Mononuclear cell (primary cell): ENCODE measurements at regions not wholly inside any gene's neighbourhood (a gene's known extent, or its start where the extent isn't known, plus 50 kb on each side); places are given as distances from the start of the nearest gene placed in this dataset.

Experiments used
- H3K27me3 ChIP-seq: 2 replicates; pipeline ENCODE4 v1.6.0; 2011; ENCODE audit warnings: low read length, control low read depth; ENCODE audit not compliant: insufficient read depth
- H3K4me1 ChIP-seq: 2 replicates; pipeline ENCODE4 v1.5.1; 2011; ENCODE audit warnings: mild to moderate bottlenecking, low read length, control low read depth; ENCODE audit not compliant: insufficient read depth
- H3K4me3 ChIP-seq: 2 replicates; pipeline ENCODE4 v1.5.1; 2011; ENCODE audit warnings: mild to moderate bottlenecking, low read length, moderate library complexity
- H3K9me3 ChIP-seq: 2 replicates; pipeline ENCODE4 v1.5.1; 2011; ENCODE audit warnings: low read depth, mild to moderate bottlenecking, control low read depth, low read length

DNA sequence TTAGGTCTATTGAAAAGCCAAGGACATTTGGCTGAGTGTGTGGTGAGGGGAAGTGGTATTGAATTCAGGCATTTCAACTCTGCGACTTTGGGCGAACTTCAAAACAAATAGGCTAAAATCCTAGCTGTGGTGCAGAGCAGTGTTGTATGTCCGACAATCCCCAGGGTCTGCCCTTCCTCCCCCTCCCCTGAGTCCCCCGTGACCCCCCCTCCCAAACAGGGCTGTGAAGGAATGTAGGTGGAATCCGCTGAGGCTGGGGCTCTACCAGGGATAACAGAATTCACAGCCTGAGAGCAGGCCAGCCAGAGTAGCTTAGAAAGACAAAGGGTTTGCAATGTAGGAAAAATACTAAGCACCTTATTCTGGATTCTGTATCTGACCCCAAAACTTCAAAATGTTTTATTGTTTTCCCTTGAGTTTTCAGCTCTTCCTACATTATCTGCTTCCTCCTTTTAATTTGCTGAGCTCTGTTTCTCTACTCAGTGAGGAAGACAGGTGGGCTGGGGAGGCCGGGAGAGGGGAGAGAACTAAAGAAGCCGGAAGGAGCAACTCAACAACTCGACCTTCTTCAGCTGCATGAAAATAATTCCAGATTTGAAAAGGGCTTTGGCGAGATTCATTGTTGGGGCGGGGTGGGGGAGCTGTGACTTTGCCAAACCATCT is 315.2 kb downstream of the BLID start:
- H3K27me3 ChIP-seq = no peaks in the 10 kb centered on the region
- H3K4me1 ChIP-seq = no peaks in the 10 kb centered on the region
- H3K9me3 ChIP-seq = peaks cover 10% of the 10 kb centered on the region
- no peak overlapping the region for H3K4me3 ChIP-seq

DNA sequence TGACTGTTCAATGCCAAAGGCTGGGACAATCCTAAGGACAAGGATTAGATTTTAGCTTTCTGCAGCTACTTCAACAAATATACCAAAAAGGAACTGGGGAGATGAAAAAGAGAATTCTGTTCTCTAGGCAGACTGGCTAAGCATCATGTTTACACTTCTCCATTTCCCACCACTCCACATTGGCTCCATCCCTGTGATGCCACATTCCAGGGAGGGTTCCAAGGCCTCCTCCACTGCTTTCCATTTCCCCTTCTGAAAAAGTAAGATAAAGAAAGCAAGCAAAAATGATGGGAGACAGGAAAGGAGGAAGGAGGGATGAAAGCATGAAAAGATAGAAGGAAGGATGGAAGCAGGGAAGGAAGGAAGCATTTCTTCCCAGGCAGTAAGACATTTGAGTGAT is 315.8 kb downstream of the BLID start:
- no peaks in the 10 kb centered on the region for H3K27me3 ChIP-seq
- no peak overlapping the region for H3K4me3 ChIP-seq
- H3K4me1 ChIP-seq = no peaks in the 10 kb centered on the region
- peaks cover 10% of the 10 kb centered on the region for H3K9me3 ChIP-seq

DNA sequence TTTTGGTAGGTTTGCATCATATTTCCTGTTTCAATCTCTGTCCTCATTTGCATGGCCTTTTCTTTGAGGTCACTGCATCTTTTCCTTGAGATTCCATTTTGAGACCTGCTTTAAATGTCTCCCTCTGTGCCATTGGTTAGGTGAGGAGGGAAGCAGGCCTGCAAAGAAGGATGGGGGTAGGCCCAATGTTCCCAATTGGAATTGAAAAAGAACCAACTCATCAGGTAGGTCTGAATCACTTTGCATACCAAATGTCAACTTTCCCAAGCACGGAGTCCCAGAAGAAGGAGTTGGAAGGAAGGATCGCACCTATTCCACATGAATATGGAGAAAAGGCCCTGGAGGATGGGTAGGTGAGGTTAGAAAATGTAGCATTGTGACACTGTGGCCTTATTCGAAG is 318.5 kb downstream of the BLID start:
- peaks cover 10% of the 10 kb centered on the region for H3K9me3 ChIP-seq
- no peak overlapping the region for H3K4me3 ChIP-seq
- no peaks in the 10 kb centered on the region for H3K4me1 ChIP-seq
- no peaks in the 10 kb centered on the region for H3K27me3 ChIP-seq

DNA sequence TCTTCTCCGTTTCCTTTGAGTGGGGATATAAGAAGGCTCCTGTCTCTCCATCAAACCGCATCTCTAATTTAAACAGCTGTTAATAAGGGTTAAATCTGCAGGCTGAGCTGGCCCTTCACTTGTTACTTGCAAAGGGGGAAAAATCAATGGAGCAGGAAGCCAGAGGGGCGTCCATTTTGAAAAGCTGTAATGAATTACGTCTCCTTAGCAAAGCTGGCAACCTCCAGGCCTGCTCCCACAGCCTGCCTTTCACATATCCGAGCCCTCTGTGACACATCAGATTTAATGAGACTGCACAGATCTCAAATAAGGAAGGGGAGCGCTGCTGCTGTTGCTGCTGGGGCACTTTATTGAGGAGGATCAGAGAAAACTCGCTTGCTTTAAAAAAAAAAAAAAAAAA is 320.8 kb downstream of the BLID start:
- Histone ChIP-seq H3K9me3 (peaks cover 10% of the 10 kb centered on the region), H3K4me3 (no peak overlapping the region), H3K4me1 (no peaks in the 10 kb centered on the region)

DNA sequence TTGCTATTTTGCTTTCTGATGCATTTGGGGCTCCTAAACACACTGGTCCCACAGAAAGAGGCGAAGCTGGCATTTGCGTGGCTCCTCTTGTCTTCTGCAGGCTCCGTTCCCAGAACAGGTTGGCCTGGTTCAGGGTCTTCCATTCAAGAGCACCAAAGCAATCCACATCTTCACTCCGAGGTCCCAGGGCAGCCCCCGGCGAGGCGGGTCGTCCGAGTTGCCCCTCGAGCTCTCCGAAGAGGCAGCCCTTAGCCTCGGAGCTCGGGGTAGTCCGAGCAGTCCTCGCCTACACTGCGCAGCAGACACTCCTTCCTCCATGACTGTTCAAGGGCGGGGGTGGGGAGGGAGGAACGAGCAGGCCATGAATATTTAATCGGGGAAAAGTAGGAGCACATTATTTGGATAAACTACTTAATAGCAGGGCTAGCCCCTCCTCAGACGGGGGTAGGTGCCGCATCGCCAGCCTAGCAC is 321.3 kb downstream of the BLID start:
- no peak overlapping the region for H3K4me3 ChIP-seq
- H3K4me1 ChIP-seq = no peaks in the 10 kb centered on the region
- no peaks in the 10 kb centered on the region for H3K27me3 ChIP-seq
- H3K9me3 ChIP-seq = peaks cover 8% of the 10 kb centered on the region

More for the DNA sequence above, 320.8 kb downstream of the BLID start:
- no peaks in the 10 kb centered on the region for H3K27me3 ChIP-seq

DNA sequence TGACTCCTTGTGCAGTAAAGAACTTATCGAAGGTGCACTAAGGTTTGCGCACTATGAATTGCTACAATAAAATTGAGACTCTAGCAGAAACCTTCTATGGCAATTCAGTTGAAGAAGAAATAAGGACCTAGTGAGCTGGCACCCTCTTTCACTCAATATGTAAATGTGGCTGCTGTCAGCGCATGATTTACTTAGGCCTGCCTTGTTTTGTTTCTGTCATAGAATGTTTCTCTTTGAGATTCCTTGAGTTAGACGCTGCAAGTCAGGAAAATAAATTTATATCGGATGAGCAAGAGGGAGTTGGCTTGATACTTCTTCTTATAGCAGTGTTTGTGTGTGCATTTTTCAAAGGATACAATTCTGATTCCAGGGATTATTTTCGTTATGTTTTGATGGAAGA is 322.1 kb downstream of the BLID start:
- no peaks in the 10 kb centered on the region for H3K4me1 ChIP-seq
- no peak overlapping the region for H3K4me3 ChIP-seq
- H3K27me3 ChIP-seq = no peaks in the 10 kb centered on the region
- H3K9me3 ChIP-seq = peaks cover under 1% of the 10 kb centered on the region

DNA sequence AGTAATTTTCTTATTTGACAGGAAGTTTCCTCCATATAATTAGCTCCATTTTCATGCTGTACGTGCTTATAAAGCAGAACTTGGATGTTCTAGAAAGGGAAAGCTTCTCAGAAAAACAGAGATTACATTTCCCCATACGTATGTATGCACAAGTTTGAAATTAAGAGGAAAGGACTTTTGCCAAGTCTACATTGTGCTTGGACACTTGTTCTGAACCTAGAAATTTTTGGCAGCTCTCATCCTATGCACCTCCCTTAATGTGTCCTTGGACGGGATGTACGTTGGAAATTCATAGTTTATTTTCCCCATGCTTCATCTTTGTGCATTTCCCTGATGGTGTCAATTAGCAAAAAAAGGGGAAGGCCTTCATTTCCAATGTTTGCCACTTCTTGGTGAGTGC is 322.7 kb downstream of the BLID start:
- no peak overlapping the region for H3K4me3 ChIP-seq
- H3K4me1 ChIP-seq = no peaks in the 10 kb centered on the region
- no peaks in the 10 kb centered on the region for H3K9me3 ChIP-seq
- H3K27me3 ChIP-seq = no peaks in the 10 kb centered on the region

DNA sequence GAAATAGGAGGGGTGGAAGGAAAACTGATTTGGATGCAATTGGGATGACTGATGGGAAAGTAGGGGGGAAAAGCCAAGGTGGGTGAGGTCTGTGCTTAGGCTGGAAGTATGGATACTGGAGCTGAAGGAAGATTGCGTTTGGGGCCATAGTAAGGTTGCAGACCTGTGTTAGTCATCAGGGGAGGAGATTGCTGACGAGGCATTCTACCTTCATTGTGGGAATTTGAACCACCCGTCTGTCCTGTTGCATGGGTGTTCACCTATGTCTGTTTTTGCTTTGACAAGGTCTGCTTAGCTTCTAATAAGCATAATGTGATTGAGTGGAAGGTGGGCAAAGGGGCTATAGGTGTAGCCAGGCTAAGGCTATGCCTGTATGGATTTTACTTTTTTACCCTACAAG is 323.8 kb downstream of the BLID start:
- no peak overlapping the region for H3K4me3 ChIP-seq
- no peaks in the 10 kb centered on the region for H3K27me3 ChIP-seq
- H3K9me3 ChIP-seq = no peaks in the 10 kb centered on the region
- H3K4me1 ChIP-seq = no peaks in the 10 kb centered on the region

DNA sequence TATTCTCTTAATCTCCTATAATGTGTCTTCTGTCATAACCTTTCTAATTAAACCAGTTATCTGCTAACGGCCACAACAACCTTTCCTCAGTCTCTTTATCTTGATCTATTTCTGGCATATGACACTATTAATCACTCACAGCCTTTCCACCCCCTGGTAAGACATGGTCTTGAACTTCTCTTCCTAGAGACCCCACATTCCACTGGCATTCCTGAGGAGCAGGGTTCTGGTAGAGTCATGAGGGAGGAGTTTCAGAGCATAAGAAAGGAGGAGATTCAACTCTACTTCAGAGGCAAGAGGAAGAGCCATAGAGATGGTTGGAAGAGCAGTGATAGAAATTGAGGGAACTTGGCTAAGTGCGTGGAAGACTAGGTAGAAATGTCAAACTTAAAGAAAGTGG is 325.6 kb downstream of the BLID start:
- H3K9me3 ChIP-seq = no peaks in the 10 kb centered on the region
- no peak overlapping the region for H3K4me3 ChIP-seq
- no peaks in the 10 kb centered on the region for H3K4me1 ChIP-seq

DNA sequence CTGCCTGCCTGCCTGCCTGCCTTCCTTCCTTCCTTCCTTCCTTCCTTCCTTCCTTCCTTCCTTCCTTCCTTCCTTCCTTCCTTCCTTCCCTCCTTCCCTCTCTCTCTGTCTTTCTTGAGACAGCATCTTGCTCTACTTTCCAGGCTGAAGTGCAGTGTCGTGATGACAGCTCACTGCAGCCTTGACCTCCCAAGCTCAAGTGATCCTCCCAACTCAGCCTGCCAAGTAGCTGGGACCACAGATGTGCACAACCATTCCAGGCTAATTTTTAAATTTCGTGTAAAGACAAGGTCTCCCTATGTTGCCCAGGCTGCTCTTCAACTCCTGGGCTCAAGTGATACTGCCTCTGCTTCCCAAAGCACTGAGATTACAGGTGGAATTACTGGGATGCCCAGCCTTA is 328.2 kb upstream of the SORL1-AS1 start:
- H3K4me1 ChIP-seq = no peaks in the 10 kb centered on the region
- no peaks in the 10 kb centered on the region for H3K27me3 ChIP-seq

More for the DNA sequence above, 325.6 kb downstream of the BLID start:
- no peaks in the 10 kb centered on the region for H3K27me3 ChIP-seq

DNA sequence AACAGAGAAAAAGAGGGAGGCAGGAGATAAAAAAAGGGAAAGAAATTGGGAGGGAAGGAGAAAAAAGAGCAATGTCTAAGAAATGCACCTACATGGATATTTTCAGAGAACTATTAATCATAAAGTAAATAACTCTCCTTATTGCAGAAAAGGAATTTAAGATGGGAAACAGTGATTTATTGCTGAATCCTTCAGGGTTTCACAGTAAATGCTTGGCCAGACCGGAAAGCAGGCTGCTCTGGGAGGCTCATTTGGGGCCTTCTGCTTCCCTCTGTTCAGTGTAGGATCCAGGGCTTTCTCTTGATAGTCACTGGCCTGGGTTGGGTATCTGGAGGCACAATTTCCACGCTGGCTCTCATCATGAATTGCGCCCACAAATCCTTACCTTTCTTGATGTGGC is 324.3 kb upstream of the SORL1-AS1 start:
- Histone ChIP-seq H3K9me3 (no peaks in the 10 kb centered on the region), H3K27me3 (no peaks in the 10 kb centered on the region), H3K4me3 (no peak overlapping the region), H3K4me1 (no peaks in the 10 kb centered on the region)

More for the DNA sequence above, 328.2 kb upstream of the SORL1-AS1 start:
- no peaks in the 10 kb centered on the region for H3K9me3 ChIP-seq
- H3K4me3 ChIP-seq = no peak overlapping the region

DNA sequence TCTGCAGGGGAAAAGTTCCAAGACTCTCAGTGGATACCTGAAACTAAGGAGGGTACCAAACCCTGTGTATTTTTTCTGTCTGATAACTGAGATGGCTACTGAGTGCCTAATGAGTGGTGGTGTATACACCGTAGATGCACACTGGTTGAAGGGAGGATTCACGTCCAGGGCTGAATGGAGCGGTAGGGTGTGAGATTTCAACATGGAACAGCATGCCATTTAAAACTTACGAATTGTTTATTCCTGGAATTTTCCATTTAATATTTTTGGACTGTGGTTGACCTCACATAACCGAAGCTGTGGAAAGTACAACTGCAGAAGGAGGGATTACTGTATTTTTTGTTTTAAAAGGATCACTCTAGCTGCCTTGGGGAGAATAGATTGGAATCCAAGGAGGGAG is 322.5 kb upstream of the SORL1-AS1 start:
- Histone ChIP-seq H3K4me3 (no peak overlapping the region), H3K4me1 (no peaks in the 10 kb centered on the region), H3K27me3 (no peaks in the 10 kb centered on the region), H3K9me3 (no peaks in the 10 kb centered on the region)

DNA sequence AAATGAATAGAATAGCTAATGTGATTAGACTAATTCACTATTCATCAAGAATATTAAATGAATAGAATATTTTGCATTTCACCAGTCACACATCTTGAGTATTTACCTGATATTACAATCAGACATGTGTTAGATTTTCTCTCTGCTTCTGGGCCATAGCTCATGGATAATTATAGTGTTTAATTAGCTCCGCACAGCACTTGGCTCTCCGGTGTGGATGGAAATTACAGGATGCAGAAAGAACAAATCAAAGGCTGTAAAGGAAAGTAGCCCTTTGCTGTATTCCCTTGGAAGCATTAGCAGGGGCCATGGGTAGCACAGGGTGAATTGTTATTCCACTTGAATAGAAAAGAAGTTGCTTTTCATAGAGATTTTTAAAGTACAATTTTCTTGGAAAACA is 320.3 kb upstream of the SORL1-AS1 start:
- Histone ChIP-seq H3K4me1 (no peaks in the 10 kb centered on the region), H3K9me3 (no peaks in the 10 kb centered on the region), H3K27me3 (no peaks in the 10 kb centered on the region), H3K4me3 (no peak overlapping the region)

DNA sequence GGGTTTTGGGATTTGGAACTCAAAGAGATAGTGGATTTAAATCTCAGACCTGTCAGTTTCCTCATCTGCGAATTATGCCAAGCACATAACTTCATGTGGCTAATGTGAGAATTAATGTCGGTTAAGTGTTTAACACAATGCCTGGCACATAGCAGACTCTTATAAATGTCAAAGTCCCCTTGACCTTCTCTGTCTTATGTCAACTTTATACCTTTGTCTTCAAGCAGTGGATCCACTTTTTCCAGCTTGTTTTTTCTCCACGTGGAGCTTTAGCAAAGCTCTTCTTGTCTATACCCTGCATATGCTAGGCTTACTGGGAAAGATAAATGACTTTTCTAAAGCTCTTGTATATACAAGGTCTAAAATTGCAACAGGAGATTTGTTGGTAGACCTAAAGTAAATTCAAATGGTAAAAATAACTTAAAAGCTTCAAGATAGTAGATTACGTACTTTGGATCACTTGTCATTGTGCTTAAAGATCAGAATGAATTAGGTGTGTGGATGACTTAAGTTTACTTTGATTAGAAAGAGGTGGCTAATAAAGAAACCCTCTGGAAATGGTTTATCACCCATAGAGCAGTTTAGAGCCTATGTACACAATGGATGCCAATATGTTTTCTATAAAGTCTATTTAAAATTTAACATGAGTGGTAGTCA is 318.3 kb upstream of the SORL1-AS1 start:
- H3K4me3 ChIP-seq = no peak overlapping the region
- H3K4me1 ChIP-seq = peaks cover 18% of the 10 kb centered on the region
- H3K9me3 ChIP-seq = no peaks in the 10 kb centered on the region
- no peaks in the 10 kb centered on the region for H3K27me3 ChIP-seq

DNA sequence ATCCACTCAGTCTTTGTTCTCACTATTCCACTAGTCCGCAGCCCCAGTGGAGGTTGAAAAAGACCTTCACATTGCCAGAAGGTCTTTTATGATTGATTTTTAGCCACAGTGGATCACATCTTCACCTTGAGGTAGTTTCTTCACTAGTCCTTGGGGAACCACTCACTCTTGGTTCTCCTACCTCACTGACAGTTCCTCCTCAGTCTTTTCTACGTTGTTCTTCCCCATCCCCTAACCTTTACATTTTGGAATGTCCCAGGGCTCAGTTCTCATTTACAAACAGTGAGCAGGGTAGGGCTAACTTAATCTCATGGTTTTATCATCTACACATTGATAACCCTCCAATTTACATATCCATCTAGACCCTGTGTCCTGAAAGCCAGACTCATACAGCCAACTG is 316.4 kb upstream of the SORL1-AS1 start:
- H3K4me1 ChIP-seq = peaks cover 18% of the 10 kb centered on the region
- no peak overlapping the region for H3K4me3 ChIP-seq

DNA sequence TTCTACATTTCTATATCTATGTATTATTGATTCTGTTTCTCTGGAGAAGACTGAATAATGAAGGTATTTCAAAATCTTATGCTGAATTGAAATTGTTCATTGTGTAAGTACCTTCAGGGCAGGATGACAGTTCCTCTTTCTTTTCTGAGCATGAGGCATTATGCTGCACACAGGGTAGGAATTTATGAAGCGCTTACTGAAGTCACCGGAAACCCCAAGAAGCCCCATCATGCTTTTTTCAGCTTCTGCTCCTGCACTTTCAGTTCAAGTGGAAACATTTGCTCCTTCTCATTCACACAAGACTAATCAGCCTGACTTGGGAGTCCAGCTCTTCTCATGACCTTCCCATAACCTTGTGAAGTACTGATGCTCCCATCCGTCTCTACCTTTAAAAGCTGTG is 314.7 kb upstream of the SORL1-AS1 start:
- H3K4me3 ChIP-seq = no peak overlapping the region
- H3K4me1 ChIP-seq = peaks cover 34% of the 10 kb centered on the region
- no peaks in the 10 kb centered on the region for H3K27me3 ChIP-seq
- H3K9me3 ChIP-seq = no peaks in the 10 kb centered on the region

More for the DNA sequence above, 316.4 kb upstream of the SORL1-AS1 start:
- no peaks in the 10 kb centered on the region for H3K9me3 ChIP-seq
- H3K27me3 ChIP-seq = no peaks in the 10 kb centered on the region
